ENCODE measurements at regions not wholly inside any gene's neighbourhood (a gene's known extent, or its start where the extent isn't known, plus 50 kb on each side); places are given as distances from the start of the nearest gene placed in this dataset.
"Not testable (repeated sequence)": the region's sequence is repeated elsewhere in the genome, so short reads cannot be mapped to it uniquely, and the experiment has no call there.

GRCh38 chr3:109995377-109995776, 658.0 kb upstream of the DPPA4 start:
- Histone ChIP-seq H4K20me1 (ENCODE audit: control insufficient read depth, insufficient read depth, insufficient read length) (no peaks in the 10 kb centered on the region), H3K4me2 (ENCODE audit: insufficient read depth, insufficient read length, low read length) (no peak overlapping the region), H3K4me1 (ENCODE audit: insufficient read depth, low read length) (no peaks in the 10 kb centered on the region), H2BK12ac (ENCODE audit: insufficient read length, low read depth, low read length) (no peak overlapping the region), H2BK15ac (ENCODE audit: low read depth, low read length) (no peak overlapping the region), H4K8ac (replicated peaks; ENCODE audit: insufficient read length, low read depth, low read length) (no peak overlapping the region), H3K14ac (ENCODE audit: insufficient read depth, low read length) (no peak overlapping the region), H3K27me3 (ENCODE audit: insufficient read depth, low read length) (no peaks in the 10 kb centered on the region), H3K79me2 (ENCODE audit: insufficient read depth, low read length) (no peaks in the 10 kb centered on the region), H4K91ac (ENCODE audit: insufficient read length, low read depth, low read length) (no peak overlapping the region), H2AK5ac (ENCODE audit: insufficient read length, low read length) (no peak overlapping the region), H3K23ac (ENCODE audit: insufficient read length, low read depth, low read length) (no peak overlapping the region), H2BK120ac (ENCODE audit: low read depth, low read length, poor library complexity, severe bottlenecking) (no peak overlapping the region), H3K18ac (ENCODE audit: insufficient read length, low read depth, low read length) (no peak overlapping the region), H3K27ac (ENCODE audit: insufficient read length, low read depth, low read length) (no peak overlapping the region), H3K9me3 (ENCODE audit: control insufficient read depth, low read depth, low read length) (no peaks in the 10 kb centered on the region), H3K4ac (ENCODE audit: low read depth, low read length) (no peak overlapping the region), H3K23me2 (ENCODE audit: insufficient read length, low read depth, low read length, poor library complexity, severe bottlenecking) (no peaks in the 10 kb centered on the region), H2AFZ (ENCODE audit: low read length) (no peak overlapping the region), H3K56ac (ENCODE audit: insufficient read length, low read depth, low read length) (no peak overlapping the region), H3K9ac (ENCODE audit: extremely low read depth, insufficient read length, low read length) (no peak overlapping the region), H4K5ac (ENCODE audit: insufficient read length, low read depth, low read length) (no peak overlapping the region), H3T11ph (ENCODE audit: low read length) (no peak overlapping the region), H2BK20ac (ENCODE audit: low read depth, low read length, poor library complexity, severe bottlenecking) (no peak overlapping the region), H2BK5ac (ENCODE audit: insufficient read length, low read length) (no peak overlapping the region), H3K79me1 (ENCODE audit: insufficient read depth, low read depth, low read length, poor library complexity, severe bottlenecking) (no peaks in the 10 kb centered on the region)
- TF ChIP-seq CTCF (conservative IDR thresholded peaks at IDR 0.05): no peak
- peaks cover 2 to 8% of the 10 kb centered on the region in 2 experiments for H3K9me3 Mint-ChIP-seq
- no peaks in the 10 kb centered on the region for H3K27me3 Mint-ChIP-seq (ENCODE audit: low read depth)
- H3K4me3 Mint-ChIP-seq: no peak overlapping the region
- no peak for DNase-seq
- no peak overlapping the region for H3K27ac Mint-ChIP-seq
- peaks cover 0 to 2% of the 10 kb centered on the region in 2 experiments; a peak in 1 of 4 replicates for H3K4me1 Mint-ChIP-seq
- H3K36me3 Mint-ChIP-seq (ENCODE audit: insufficient read depth in 1 of 3, low read depth in 3 of 3): peaks cover 0 to 6% (median 0%) of the 10 kb centered on the region in 3 experiments; a peak in 2 of 7 replicates

GRCh38 chr3:110001905-110002304, 664.6 kb upstream of the DPPA4 start:
- not testable (repeated sequence) for H3K79me2 ChIP-seq (ENCODE audit: insufficient read depth, low read length); H4K91ac ChIP-seq (ENCODE audit: insufficient read length, low read depth, low read length); H2AFZ ChIP-seq (ENCODE audit: low read length); H3T11ph ChIP-seq (ENCODE audit: low read length); H3K4ac ChIP-seq (ENCODE audit: low read depth, low read length); H3K9ac ChIP-seq (ENCODE audit: extremely low read depth, insufficient read length, low read length); H4K20me1 ChIP-seq (ENCODE audit: control insufficient read depth, insufficient read depth, insufficient read length); H3K79me1 ChIP-seq (ENCODE audit: insufficient read depth, low read depth, low read length, poor library complexity, severe bottlenecking); H3K27me3 ChIP-seq (ENCODE audit: insufficient read depth, low read length); H2BK5ac ChIP-seq (ENCODE audit: insufficient read length, low read length); H3K27ac ChIP-seq (ENCODE audit: insufficient read length, low read depth, low read length); H3K27me3 Mint-ChIP-seq (ENCODE audit: low read depth); H3K4me2 ChIP-seq (ENCODE audit: insufficient read depth, insufficient read length, low read length); H4K8ac ChIP-seq (replicated peaks; ENCODE audit: insufficient read length, low read depth, low read length); H3K27ac Mint-ChIP-seq; H3K23me2 ChIP-seq (ENCODE audit: insufficient read length, low read depth, low read length, poor library complexity, severe bottlenecking); H3K18ac ChIP-seq (ENCODE audit: insufficient read length, low read depth, low read length); H4K5ac ChIP-seq (ENCODE audit: insufficient read length, low read depth, low read length); H2BK12ac ChIP-seq (ENCODE audit: insufficient read length, low read depth, low read length); H2BK15ac ChIP-seq (ENCODE audit: low read depth, low read length); H2BK120ac ChIP-seq (ENCODE audit: low read depth, low read length, poor library complexity, severe bottlenecking); H2BK20ac ChIP-seq (ENCODE audit: low read depth, low read length, poor library complexity, severe bottlenecking); H3K56ac ChIP-seq (ENCODE audit: insufficient read length, low read depth, low read length); H3K14ac ChIP-seq (ENCODE audit: insufficient read depth, low read length); H3K4me1 ChIP-seq (ENCODE audit: insufficient read depth, low read length); H3K4me1 Mint-ChIP-seq; DNase-seq; H3K23ac ChIP-seq (ENCODE audit: insufficient read length, low read depth, low read length); H3K9me3 ChIP-seq (ENCODE audit: control insufficient read depth, low read depth, low read length); H2AK5ac ChIP-seq (ENCODE audit: insufficient read length, low read length); H3K4me3 Mint-ChIP-seq
- Mint-ChIP-seq H3K9me3 (peaks cover 2 to 13% of the 10 kb centered on the region in 2 experiments), H3K36me3 (ENCODE audit: insufficient read depth in 1 of 3, low read depth in 3 of 3) (peaks cover 0 to 14% (median 0%) of the 10 kb centered on the region in 3 experiments; a peak in 3 of 7 replicates)
- no CpG with 5 or more reads among the region's 4 CpGs for WGBS (ENCODE audit: extremely low coverage, insufficient read length, low lambda C conversion rate)

Measured in H9 (cell line).